K562 (cell line): ENCODE measurements at regions not wholly inside any gene's neighbourhood (a gene's known extent, or its start where the extent isn't known, plus 50 kb on each side); places are given as distances from the start of the nearest gene placed in this dataset.

Source experiments
- ARID3A ChIP-seq: IDR thresholded peaks from 2 replicates; pipeline ENCODE4 v1.6.1; 2012; ENCODE audit warnings: low read depth, low read length, improper control_type of control experiment, borderline replicate concordance
- ATF1 ChIP-seq, 2 experiments: fragments of 450-650 bp in 1 of 2; IDR thresholded peaks; 2 replicates each; pipeline ENCODE4 v1.6.1; 2016; ENCODE audit warnings: missing compliant biosample characterization in 1 of 2, missing genetic modification characterization in 1 of 2
- BRD9 ChIP-seq: fragments of 450-650 bp; IDR thresholded peaks from 2 replicates; pipeline ENCODE4 v1.6.1; 2018; ENCODE audit warnings: low read depth; ENCODE audit not compliant: partially characterized antibody
- CEBPG ChIP-seq, 3 experiments: fragments of 200-800 bp in 1 of 3; sonication (Bioruptor generic) in 1 of 3; sonication (generic) in 1 of 3; formaldehyde crosslinking in 1 of 3; IDR thresholded peaks in 2 of 3; conservative IDR thresholded peaks in 1 of 3; 2 replicates each; pipeline versions ENCODE4 v1.6.1 to v1.8.0; 2016 to 2022; ENCODE audit warnings: missing compliant biosample characterization in 2 of 3, missing genetic modification characterization in 2 of 3, mild to moderate bottlenecking in 1 of 3, missing genetic modification reagents in 1 of 3
- CTCF ChIP-seq, 3 experiments: IDR thresholded peaks in 2 of 3; conservative IDR thresholded peaks in 1 of 3; 2 replicates each; pipeline ENCODE4 v1.5.1; 2011 to 2012; ENCODE audit warnings: low read length in 3 of 3, mild to moderate bottlenecking in 3 of 3, control low read depth in 2 of 3, improper control_type of control experiment in 1 of 3, inconsistent platforms in 1 of 3, low read depth in 1 of 3, mixed read lengths in 1 of 3, moderate library complexity in 1 of 3; ENCODE audit not compliant: insufficient read depth in 2 of 3
- CTCFL ChIP-seq: IDR thresholded peaks from 2 replicates; pipeline ENCODE4 v1.6.1; 2011; ENCODE audit warnings: borderline replicate concordance, low read depth, mild to moderate bottlenecking, moderate library complexity, low read length; ENCODE audit not compliant: insufficient read depth, poor library complexity, severe bottlenecking
- DPF2 ChIP-seq: fragments of 450-650 bp; IDR thresholded peaks from 2 replicates; pipeline ENCODE4 v1.6.1; 2016
- EGR1 ChIP-seq: fragments of 450-650 bp; conservative IDR thresholded peaks from 2 replicates; pipeline ENCODE4 v1.6.1; 2017; ENCODE audit warnings: mild to moderate bottlenecking
- GTF2A2 ChIP-seq: IDR thresholded peaks from 2 replicates; pipeline ENCODE4 v1.6.1; 2016; ENCODE audit warnings: mild to moderate bottlenecking, missing genetic modification characterization, missing compliant biosample characterization
- HDAC2 ChIP-seq: fragments of 450-650 bp; IDR thresholded peaks from 2 replicates; pipeline ENCODE4 v1.6.1; 2016; ENCODE audit warnings: mild to moderate bottlenecking
- MEF2D ChIP-seq: conservative IDR thresholded peaks from 2 replicates; pipeline ENCODE4 v1.6.1; 2016; ENCODE audit warnings: low read depth, missing genetic modification characterization, missing compliant biosample characterization
- POLR3A ChIP-seq: IDR thresholded peaks from 2 replicates; pipeline ENCODE4 v1.6.1; 2011; ENCODE audit warnings: borderline replicate concordance, mild to moderate bottlenecking, moderate library complexity; ENCODE audit not compliant: insufficient read length, insufficient read depth; ENCODE audit errors: extremely low read depth
- PTBP1 ChIP-seq: fragments of 200-400 bp; formaldehyde crosslinking; IDR thresholded peaks from 2 replicates; pipeline ENCODE4 v1.6.1; 2017; ENCODE audit warnings: low read depth, low read length
- RBM14 ChIP-seq: fragments of 200-400 bp; formaldehyde crosslinking; IDR thresholded peaks from 2 replicates; pipeline ENCODE4 v1.6.1; 2018; ENCODE audit warnings: low read depth, mild to moderate bottlenecking, low read length, moderate library complexity, borderline replicate concordance; ENCODE audit not compliant: insufficient read depth
- RFX7 ChIP-seq: fragments of 250-450 bp; sonication (Bioruptor Pico); IDR thresholded peaks from 2 replicates; pipeline ENCODE4 v1.5.1; 2021; ENCODE audit warnings: mild to moderate bottlenecking
- RHOXF2B ChIP-seq: fragments of 250-450 bp; sonication (Bioruptor Pico); conservative IDR thresholded peaks from 2 replicates; pipeline ENCODE4 v1.5.1; 2021
- U2AF2 ChIP-seq: fragments of 200-400 bp; formaldehyde crosslinking; optimal IDR thresholded peaks from 2 replicates; pipeline ENCODE3; 2017; ENCODE audit warnings: low read depth, mild to moderate bottlenecking, low read length
- ZBTB2 ChIP-seq: fragments of 450-650 bp; IDR thresholded peaks from 2 replicates; pipeline ENCODE4 v1.6.1; 2016; ENCODE audit warnings: antibody characterized with exemption
- ZNF197 ChIP-seq: fragments of 200-800 bp; sonication (Bioruptor generic); IDR thresholded peaks from 2 replicates; pipeline ENCODE4 v1.6.1; 2016; ENCODE audit warnings: low read depth, missing genetic modification characterization, missing compliant biosample characterization
- ZNF212 ChIP-seq: fragments of 450-650 bp; formaldehyde crosslinking; IDR thresholded peaks from 2 replicates; pipeline ENCODE4 v1.4.0; 2020; ENCODE audit warnings: mild to moderate bottlenecking

- no peak for TF ChIP-seq CTCFL
- TF ChIP-seq GTF2A2 (tag), result no peak
- no peak for TF ChIP-seq RBM14
- no peak for TF ChIP-seq U2AF2
- TF ChIP-seq PTBP1, result no peak
- TF ChIP-seq RHOXF2B (CRISPR knock-in tag), result no peak
- no peak for TF ChIP-seq ZNF212
- no peak for TF ChIP-seq ARID3A
- peak; percentile 43; the same call in 1 of the 2 replicates for TF ChIP-seq ZNF197 (CRISPR knock-in tag)
- no peak for TF ChIP-seq RFX7 (CRISPR knock-in tag)
- peak; percentile 76; the same call in 1 of the 2 replicates for TF ChIP-seq HDAC2
- no peak for TF ChIP-seq POLR3A
- TF ChIP-seq EGR1, result peak; percentile 58
- TF ChIP-seq CEBPG (CRISPR knock-in tag; IDR thresholded peaks at IDR 0.05), result no peak
- 0 out of 4 replicates have a peak, but pooled peaks of 1 of the 2 experiments have one; percentile 17 for TF ChIP-seq CEBPG (tag; conservative IDR thresholded peaks at IDR 0.05 in 1 of 2, IDR thresholded peaks at IDR 0.05 in 1 of 2)
- TF ChIP-seq BRD9, result no peak
- TF ChIP-seq ZBTB2, result no peak; the same call in 1 of the 2 replicates
- no peak for TF ChIP-seq CTCF (IDR thresholded peaks at IDR 0.05 in 2 of 3, conservative IDR thresholded peaks at IDR 0.05 in 1 of 3; ENCODE audit: insufficient read depth in 2 of 3, low read depth in 1 of 3, low read length in 3 of 3)
- peak; percentile 95 for TF ChIP-seq DPF2
- peak; percentile 80; the same call in 1 of the 2 replicates for TF ChIP-seq MEF2D (tag)
- no peak for TF ChIP-seq ATF1 (CRISPR knock-in tag; IDR thresholded peaks at IDR 0.05)
- 0 out of 2 replicates have a peak, but pooled peaks have one; percentile 22 for TF ChIP-seq ATF1 (tag; IDR thresholded peaks at IDR 0.05)
Measured at GRCh38 chrX:80511969-80512760, 91.9 kb downstream of the TENT5D start (continued).
